ENCODE measurements at regions not wholly inside any gene's neighbourhood (a gene's known extent, or its start where the extent isn't known, plus 50 kb on each side); places are given as distances from the start of the nearest gene placed in this dataset.

DNA sequence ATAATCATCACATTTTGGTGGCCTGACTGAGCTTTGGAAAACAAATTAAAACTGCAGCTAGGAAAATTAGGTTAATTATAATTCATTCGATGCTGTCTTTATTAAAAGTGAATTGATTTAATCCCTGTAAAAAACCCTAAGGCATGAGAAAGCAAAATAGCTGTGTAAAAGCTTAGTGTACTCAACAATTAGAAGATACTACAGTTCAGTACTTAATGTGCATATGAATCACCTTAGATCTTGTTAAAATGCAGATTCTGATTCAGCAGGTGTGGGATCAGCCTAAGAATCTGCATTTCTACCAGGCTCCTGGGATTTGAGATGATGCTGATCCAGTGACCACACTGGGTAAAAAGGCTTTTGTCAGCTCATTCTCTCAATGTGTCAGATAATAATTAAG is 559.9 kb upstream of the GOLIM4 start:
- POLR2A ChIA-PET = no interaction called here
- ATAC-seq (ENCODE audit: low read depth) (no peak), DNase-seq (no peak)
- no peaks in the 10 kb centered on the region for H3K9me3 Mint-ChIP-seq
- no peaks in the 10 kb centered on the region for H3K4me1 Mint-ChIP-seq
- no peaks in the 10 kb centered on the region for H3K27me3 Mint-ChIP-seq
- H3K36me3 Mint-ChIP-seq (ENCODE audit: low read depth) = no peaks in the 10 kb centered on the region
- no peak overlapping the region for H3K4me3 Mint-ChIP-seq
- TF ChIP-seq, protein P1, sequence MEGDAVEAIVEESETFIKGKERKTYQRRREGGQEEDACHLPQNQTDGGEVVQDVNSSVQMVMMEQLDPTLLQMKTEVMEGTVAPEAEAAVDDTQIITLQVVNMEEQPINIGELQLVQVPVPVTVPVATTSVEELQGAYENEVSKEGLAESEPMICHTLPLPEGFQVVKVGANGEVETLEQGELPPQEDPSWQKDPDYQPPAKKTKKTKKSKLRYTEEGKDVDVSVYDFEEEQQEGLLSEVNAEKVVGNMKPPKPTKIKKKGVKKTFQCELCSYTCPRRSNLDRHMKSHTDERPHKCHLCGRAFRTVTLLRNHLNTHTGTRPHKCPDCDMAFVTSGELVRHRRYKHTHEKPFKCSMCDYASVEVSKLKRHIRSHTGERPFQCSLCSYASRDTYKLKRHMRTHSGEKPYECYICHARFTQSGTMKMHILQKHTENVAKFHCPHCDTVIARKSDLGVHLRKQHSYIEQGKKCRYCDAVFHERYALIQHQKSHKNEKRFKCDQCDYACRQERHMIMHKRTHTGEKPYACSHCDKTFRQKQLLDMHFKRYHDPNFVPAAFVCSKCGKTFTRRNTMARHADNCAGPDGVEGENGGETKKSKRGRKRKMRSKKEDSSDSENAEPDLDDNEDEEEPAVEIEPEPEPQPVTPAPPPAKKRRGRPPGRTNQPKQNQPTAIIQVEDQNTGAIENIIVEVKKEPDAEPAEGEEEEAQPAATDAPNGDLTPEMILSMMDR (IDR thresholded peaks at IDR 0.05) = no peak
- intact Hi-C loops (cut with micrococcal nuclease) = no loop called here
- CTCF ChIA-PET = no interaction called here
- no peak overlapping the region for H3K27ac Mint-ChIP-seq

DNA sequence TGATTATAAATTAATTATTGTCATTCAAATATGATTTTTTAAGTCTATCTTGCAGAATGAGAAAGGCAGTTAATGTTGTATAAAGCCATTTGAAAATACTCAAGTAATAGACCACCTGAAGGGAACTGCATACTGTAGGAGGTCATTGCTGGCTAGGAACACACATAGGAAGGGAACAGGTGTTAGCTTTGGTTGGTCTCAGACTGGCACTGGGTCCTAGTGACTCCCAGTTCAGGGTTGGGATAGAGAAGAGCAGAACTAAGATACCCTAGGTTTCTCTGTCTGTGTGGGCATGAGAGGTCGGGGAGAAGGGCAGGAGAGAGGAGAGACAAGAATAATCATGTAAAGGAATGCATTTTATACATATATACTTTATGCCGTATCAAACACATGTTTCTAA is 559.0 kb upstream of the GOLIM4 start:
- no peaks in the 10 kb centered on the region for H3K4me1 Mint-ChIP-seq
- no peak overlapping the region for H3K27ac Mint-ChIP-seq
- H3K9me3 Mint-ChIP-seq = no peaks in the 10 kb centered on the region
- intact Hi-C loops (cut with micrococcal nuclease) = no loop called here
- TF ChIP-seq, protein P1 (IDR thresholded peaks at IDR 0.05) = no peak
- H3K4me3 Mint-ChIP-seq = no peak overlapping the region
- no peaks in the 10 kb centered on the region for H3K27me3 Mint-ChIP-seq
- ChIA-PET POLR2A (no interaction called here), CTCF (no interaction called here)
- DNase-seq (no peak), ATAC-seq (ENCODE audit: low read depth) (no peak)
- H3K36me3 Mint-ChIP-seq (ENCODE audit: low read depth) = no peaks in the 10 kb centered on the region

DNA sequence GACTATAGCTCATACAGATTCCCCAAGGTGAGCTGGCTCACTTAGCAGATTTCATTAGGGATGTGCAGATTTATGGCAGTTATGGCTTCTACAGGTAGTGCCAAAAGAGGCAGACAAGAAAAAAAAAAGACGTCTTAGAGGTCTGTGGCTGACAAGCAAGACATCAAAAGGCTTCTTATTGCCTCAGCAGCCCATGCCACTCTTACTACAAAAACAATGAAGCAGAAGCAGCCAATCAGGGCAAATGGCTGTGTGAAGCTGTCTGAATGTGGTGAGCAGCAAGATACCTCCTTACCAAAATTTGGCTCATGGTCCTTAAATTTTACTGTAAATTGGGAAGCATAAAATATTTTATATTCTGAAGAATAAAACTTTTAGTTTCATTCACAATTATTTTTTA is 557.5 kb upstream of the GOLIM4 start:
- TF ChIP-seq, protein P1 (IDR thresholded peaks at IDR 0.05) = no peak
- Mint-ChIP-seq H3K36me3 (ENCODE audit: low read depth) (no peaks in the 10 kb centered on the region), H3K27me3 (no peaks in the 10 kb centered on the region), H3K9me3 (no peaks in the 10 kb centered on the region), H3K4me3 (no peak overlapping the region), H3K4me1 (no peaks in the 10 kb centered on the region), H3K27ac (no peak overlapping the region)
- ChIA-PET CTCF (no interaction called here), POLR2A (no interaction called here)
- DNase-seq (no peak), ATAC-seq (ENCODE audit: low read depth) (no peak)
- intact Hi-C loops (cut with micrococcal nuclease) = no loop called here

DNA sequence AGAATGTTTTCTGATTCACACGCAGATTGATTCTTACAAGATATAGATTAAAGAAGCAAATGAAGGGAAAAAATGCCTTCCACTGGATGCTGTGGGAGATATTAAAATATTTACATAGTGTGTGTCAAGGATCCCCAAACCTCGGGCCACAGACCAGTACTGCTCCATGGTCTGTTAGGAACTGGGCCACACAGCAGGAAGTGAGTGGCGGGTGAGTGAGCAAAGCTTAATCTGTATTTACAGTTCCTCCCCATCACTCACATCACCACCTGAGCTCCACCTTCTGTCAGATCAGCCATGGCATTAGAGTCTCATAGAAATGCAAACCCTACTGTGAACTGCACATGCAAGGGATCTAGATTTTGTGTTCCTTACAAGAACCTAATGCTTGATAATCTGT is 552.6 kb upstream of the GOLIM4 start:
- CTCF ChIA-PET = no interaction called here
- Mint-ChIP-seq H3K27ac (no peak overlapping the region), H3K9me3 (no peaks in the 10 kb centered on the region), H3K36me3 (ENCODE audit: low read depth) (no peaks in the 10 kb centered on the region), H3K4me1 (no peaks in the 10 kb centered on the region), H3K27me3 (no peaks in the 10 kb centered on the region), H3K4me3 (no peak overlapping the region)
- POLR2A ChIA-PET = no interaction called here
- no peak for DNase-seq
- TF ChIP-seq, protein P1 (IDR thresholded peaks at IDR 0.05) = no peak
- intact Hi-C loops (cut with micrococcal nuclease) = no loop called here
- ATAC-seq (ENCODE audit: low read depth) = no peak

DNA sequence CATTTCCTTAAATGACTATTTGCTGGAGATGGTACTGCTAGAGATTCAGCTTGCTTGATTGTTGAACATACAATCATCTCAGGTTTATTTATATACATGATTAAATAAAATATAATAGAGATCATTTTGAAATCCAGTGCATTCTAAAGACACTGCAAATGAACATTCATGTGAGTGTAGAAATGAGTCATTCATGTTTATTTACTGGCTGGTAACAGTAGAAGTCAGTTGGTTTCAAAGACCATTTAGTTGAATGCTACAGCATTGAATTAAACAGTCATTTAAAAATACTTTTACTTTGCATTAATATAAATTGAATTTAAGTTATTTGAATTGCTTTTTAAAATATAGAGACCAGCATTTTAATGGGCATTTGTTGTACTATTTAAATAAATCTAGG is 551.9 kb upstream of the GOLIM4 start:
- no peaks in the 10 kb centered on the region for H3K36me3 Mint-ChIP-seq (ENCODE audit: low read depth)
- intact Hi-C loops (cut with micrococcal nuclease) = no loop called here
- no peaks in the 10 kb centered on the region for H3K27me3 Mint-ChIP-seq
- H3K4me1 Mint-ChIP-seq = no peaks in the 10 kb centered on the region
- ATAC-seq (ENCODE audit: low read depth) (no peak), DNase-seq (no peak)
- H3K9me3 Mint-ChIP-seq = no peaks in the 10 kb centered on the region
- no peak overlapping the region for H3K27ac Mint-ChIP-seq
- CTCF ChIA-PET = no interaction called here
- no peak overlapping the region for H3K4me3 Mint-ChIP-seq
- TF ChIP-seq, protein P1 (IDR thresholded peaks at IDR 0.05) = no peak
- POLR2A ChIA-PET = no interaction called here
